K562 (cell line): ENCODE measurements at regions not wholly inside any gene's neighbourhood (a gene's known extent, or its start where the extent isn't known, plus 50 kb on each side); places are given as distances from the start of the nearest gene placed in this dataset.

Source experiments
- CBX8 ChIP-seq: fragments of 200-600 bp; sonication (generic); IDR thresholded peaks from 2 replicates; pipeline ENCODE4 v1.6.1; 2012; ENCODE audit warnings: borderline replicate concordance, mixed run types, low read depth, mild to moderate bottlenecking, moderate library complexity, mixed read lengths, low read length, control low read depth, inconsistent platforms; ENCODE audit not compliant: poor library complexity, severe bottlenecking; ENCODE audit errors: extremely low read depth
- GTF2A2 ChIP-seq: IDR thresholded peaks from 2 replicates; pipeline ENCODE4 v1.6.1; 2016; ENCODE audit warnings: mild to moderate bottlenecking, missing genetic modification characterization, missing compliant biosample characterization
- HDAC6 ChIP-seq: IDR thresholded peaks from 2 replicates; pipeline ENCODE4 v1.6.1; 2012; ENCODE audit warnings: low read depth, mild to moderate bottlenecking, control low read depth, inconsistent platforms, low read length, moderate library complexity
- MEF2D ChIP-seq: conservative IDR thresholded peaks from 2 replicates; pipeline ENCODE4 v1.6.1; 2016; ENCODE audit warnings: low read depth, missing genetic modification characterization, missing compliant biosample characterization
- NFIX ChIP-seq: fragments of 250-450 bp; sonication (Bioruptor Pico); IDR thresholded peaks from 2 replicates; pipeline ENCODE4 v1.4.0; 2020; ENCODE audit warnings: low read depth, mild to moderate bottlenecking, moderate library complexity
- NR1H2 ChIP-seq: sonication (generic); formaldehyde crosslinking; IDR thresholded peaks from 2 replicates; pipeline ENCODE4 v1.4.0; 2020; ENCODE audit warnings: mild to moderate bottlenecking, missing genetic modification reagents
- PHTF2 ChIP-seq: fragments of 250-450 bp; sonication (Bioruptor Pico); IDR thresholded peaks from 2 replicates; pipeline ENCODE4 v1.5.0; 2021; ENCODE audit warnings: mild to moderate bottlenecking
- POU5F1 ChIP-seq: fragments of 150-350 bp; IDR thresholded peaks from 2 replicates; pipeline ENCODE4 v1.6.1; 2014; ENCODE audit warnings: borderline replicate concordance, low read length, low read depth, mild to moderate bottlenecking; ENCODE audit not compliant: partially characterized antibody
- RBM39 ChIP-seq: fragments of 200-400 bp; formaldehyde crosslinking; optimal IDR thresholded peaks from 2 replicates; pipeline ENCODE3; 2018; ENCODE audit warnings: low read depth, low read length
- RFX5 ChIP-seq: IDR thresholded peaks from 2 replicates; pipeline ENCODE4 v1.6.1; 2011; ENCODE audit warnings: low read depth, mild to moderate bottlenecking, improper control_type of control experiment, low read length
- SETDB1 ChIP-seq: IDR thresholded peaks from one replicate; pipeline ENCODE4 v1.6.1; 2012; ENCODE audit warnings: low read length, control low read depth, inconsistent platforms
- STAT5A ChIP-seq: IDR thresholded peaks from 2 replicates; pipeline ENCODE4 v1.6.1; 2012; ENCODE audit warnings: low read length, inconsistent platforms, borderline replicate concordance
- TFAM ChIP-seq: fragments of 250-450 bp; sonication (Bioruptor Pico); conservative IDR thresholded peaks from 2 replicates; pipeline ENCODE4 v1.5.0; 2021; ENCODE audit warnings: mild to moderate bottlenecking, moderate library complexity
- ZNF12 ChIP-seq: sonication (generic); formaldehyde crosslinking; IDR thresholded peaks from 2 replicates; pipeline ENCODE4 v1.4.0; 2020; ENCODE audit warnings: mild to moderate bottlenecking, missing genetic modification reagents
- ZSCAN32 ChIP-seq: fragments of 450-650 bp; formaldehyde crosslinking; IDR thresholded peaks from 2 replicates; pipeline ENCODE4 v1.4.0; 2020; ENCODE audit warnings: mild to moderate bottlenecking, moderate library complexity
- TF ChIP-seq, protein P1 (sequence below): fragments of 450-650 bp; IDR thresholded peaks from 2 replicates; pipeline ENCODE4 v1.6.1; 2016
- TF ChIP-seq, protein P2 (sequence below): fragments of 250-450 bp; sonication (Bioruptor Pico); IDR thresholded peaks from 2 replicates; pipeline ENCODE4 v1.5.0; 2020; ENCODE audit warnings: mild to moderate bottlenecking, borderline replicate concordance
- TF ChIP-seq, protein P3 (sequence below), 2 experiments: fragments of 450-650 bp in 1 of 2; sonication (generic) in 1 of 2; formaldehyde crosslinking in 1 of 2; IDR thresholded peaks in 1 of 2; conservative IDR thresholded peaks in 1 of 2; 2 replicates each; pipeline versions ENCODE4 v1.6.1 to v1.8.1; 2016 to 2023; ENCODE audit warnings: mild to moderate bottlenecking in 2 of 2, moderate library complexity in 2 of 2, inconsistent platforms in 1 of 2, missing genetic modification reagents in 1 of 2
- TF ChIP-seq, protein P4 (sequence below): sonication (generic); formaldehyde crosslinking; IDR thresholded peaks from 2 replicates; pipeline ENCODE4 v1.9.0; 2022; ENCODE audit warnings: mild to moderate bottlenecking, missing genetic modification reagents
- TF ChIP-seq, protein P5 (sequence below), 2 experiments: IDR thresholded peaks; 2 replicates each; pipeline ENCODE4 v1.6.1; 2012; ENCODE audit warnings: improper control_type of control experiment in 2 of 2, low read depth in 2 of 2, low read length in 2 of 2, borderline replicate concordance in 1 of 2

DNA sequence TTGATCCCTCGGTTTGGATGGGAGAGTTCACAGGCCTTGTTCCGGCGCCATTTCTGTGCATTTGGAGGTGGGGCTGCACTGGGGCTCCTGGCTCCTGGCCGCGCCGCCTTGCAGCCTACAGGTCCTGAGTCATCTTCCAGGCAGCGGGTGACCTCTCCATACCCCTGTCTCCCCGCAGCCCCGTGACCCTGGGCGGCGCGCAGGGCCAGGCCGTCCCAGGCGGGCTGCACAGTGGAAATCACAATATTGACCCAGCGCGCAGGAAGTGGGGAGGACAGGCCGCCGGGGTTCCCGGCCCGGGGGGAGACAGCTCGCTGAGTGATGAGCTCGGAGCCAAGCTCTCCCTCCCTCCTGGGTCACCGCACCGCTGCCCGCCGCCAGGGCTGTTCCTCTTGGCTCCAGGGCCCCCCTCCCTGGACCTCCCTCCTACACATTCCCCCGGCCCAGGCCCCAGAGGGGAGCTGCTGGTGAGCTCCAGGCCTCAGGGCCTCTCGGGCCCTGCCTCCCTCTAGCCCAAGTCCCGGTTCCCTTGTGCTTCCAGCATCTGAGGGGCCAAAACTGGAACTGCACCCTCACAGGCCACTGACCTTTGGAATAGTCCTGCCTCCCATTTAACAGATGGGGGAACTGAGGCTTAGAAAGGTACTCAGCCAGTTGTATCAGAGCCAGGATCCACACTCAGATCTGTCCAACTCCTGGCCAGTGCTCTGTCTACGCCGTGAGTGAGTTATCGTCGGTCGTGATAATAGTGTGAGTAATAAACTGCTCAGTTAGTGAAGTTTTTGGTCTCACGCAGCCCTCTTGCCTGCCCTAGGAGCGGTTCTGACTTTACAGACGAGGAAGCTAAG lies 142.9 kb upstream of the WNT4 start (continued):
- TF ChIP-seq, protein P1, sequence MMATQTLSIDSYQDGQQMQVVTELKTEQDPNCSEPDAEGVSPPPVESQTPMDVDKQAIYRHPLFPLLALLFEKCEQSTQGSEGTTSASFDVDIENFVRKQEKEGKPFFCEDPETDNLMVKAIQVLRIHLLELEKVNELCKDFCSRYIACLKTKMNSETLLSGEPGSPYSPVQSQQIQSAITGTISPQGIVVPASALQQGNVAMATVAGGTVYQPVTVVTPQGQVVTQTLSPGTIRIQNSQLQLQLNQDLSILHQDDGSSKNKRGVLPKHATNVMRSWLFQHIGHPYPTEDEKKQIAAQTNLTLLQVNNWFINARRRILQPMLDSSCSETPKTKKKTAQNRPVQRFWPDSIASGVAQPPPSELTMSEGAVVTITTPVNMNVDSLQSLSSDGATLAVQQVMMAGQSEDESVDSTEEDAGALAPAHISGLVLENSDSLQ: no peak
- no peak for TF ChIP-seq STAT5A
- no peak for TF ChIP-seq RFX5
- TF ChIP-seq RBM39: no peak
- TF ChIP-seq HDAC6: no peak
- TF ChIP-seq POU5F1: no peak
- TF ChIP-seq PHTF2 (CRISPR knock-in tag): no peak
- TF ChIP-seq, protein P2, sequence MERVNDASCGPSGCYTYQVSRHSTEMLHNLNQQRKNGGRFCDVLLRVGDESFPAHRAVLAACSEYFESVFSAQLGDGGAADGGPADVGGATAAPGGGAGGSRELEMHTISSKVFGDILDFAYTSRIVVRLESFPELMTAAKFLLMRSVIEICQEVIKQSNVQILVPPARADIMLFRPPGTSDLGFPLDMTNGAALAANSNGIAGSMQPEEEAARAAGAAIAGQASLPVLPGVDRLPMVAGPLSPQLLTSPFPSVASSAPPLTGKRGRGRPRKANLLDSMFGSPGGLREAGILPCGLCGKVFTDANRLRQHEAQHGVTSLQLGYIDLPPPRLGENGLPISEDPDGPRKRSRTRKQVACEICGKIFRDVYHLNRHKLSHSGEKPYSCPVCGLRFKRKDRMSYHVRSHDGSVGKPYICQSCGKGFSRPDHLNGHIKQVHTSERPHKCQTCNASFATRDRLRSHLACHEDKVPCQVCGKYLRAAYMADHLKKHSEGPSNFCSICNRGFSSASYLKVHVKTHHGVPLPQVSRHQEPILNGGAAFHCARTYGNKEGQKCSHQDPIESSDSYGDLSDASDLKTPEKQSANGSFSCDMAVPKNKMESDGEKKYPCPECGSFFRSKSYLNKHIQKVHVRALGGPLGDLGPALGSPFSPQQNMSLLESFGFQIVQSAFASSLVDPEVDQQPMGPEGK (CRISPR knock-in tag): no peak
- TF ChIP-seq SETDB1: no peak
- TF ChIP-seq ZSCAN32 (CRISPR knock-in tag): no peak
- no peak for TF ChIP-seq TFAM (CRISPR knock-in tag)
- no peak for TF ChIP-seq NFIX (CRISPR knock-in tag)
- TF ChIP-seq ZNF12 (CRISPR knock-in tag): no peak
- TF ChIP-seq GTF2A2 (tag): no peak
- TF ChIP-seq, protein P3, sequence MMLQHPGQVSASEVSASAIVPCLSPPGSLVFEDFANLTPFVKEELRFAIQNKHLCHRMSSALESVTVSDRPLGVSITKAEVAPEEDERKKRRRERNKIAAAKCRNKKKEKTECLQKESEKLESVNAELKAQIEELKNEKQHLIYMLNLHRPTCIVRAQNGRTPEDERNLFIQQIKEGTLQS (IDR thresholded peaks at IDR 0.05): peak; percentile 62
- TF ChIP-seq, protein P3 (CRISPR knock-in tag; conservative IDR thresholded peaks at IDR 0.05): no peak
- TF ChIP-seq, protein P4, sequence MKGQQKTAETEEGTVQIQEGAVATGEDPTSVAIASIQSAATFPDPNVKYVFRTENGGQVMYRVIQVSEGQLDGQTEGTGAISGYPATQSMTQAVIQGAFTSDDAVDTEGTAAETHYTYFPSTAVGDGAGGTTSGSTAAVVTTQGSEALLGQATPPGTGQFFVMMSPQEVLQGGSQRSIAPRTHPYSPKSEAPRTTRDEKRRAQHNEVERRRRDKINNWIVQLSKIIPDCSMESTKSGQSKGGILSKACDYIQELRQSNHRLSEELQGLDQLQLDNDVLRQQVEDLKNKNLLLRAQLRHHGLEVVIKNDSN (CRISPR knock-in tag): peak; percentile 51; the same call in 1 of the 2 replicates
- TF ChIP-seq MEF2D (tag): no peak
- no peak for TF ChIP-seq NR1H2
- no peak for TF ChIP-seq CBX8
- TF ChIP-seq, protein P5, sequence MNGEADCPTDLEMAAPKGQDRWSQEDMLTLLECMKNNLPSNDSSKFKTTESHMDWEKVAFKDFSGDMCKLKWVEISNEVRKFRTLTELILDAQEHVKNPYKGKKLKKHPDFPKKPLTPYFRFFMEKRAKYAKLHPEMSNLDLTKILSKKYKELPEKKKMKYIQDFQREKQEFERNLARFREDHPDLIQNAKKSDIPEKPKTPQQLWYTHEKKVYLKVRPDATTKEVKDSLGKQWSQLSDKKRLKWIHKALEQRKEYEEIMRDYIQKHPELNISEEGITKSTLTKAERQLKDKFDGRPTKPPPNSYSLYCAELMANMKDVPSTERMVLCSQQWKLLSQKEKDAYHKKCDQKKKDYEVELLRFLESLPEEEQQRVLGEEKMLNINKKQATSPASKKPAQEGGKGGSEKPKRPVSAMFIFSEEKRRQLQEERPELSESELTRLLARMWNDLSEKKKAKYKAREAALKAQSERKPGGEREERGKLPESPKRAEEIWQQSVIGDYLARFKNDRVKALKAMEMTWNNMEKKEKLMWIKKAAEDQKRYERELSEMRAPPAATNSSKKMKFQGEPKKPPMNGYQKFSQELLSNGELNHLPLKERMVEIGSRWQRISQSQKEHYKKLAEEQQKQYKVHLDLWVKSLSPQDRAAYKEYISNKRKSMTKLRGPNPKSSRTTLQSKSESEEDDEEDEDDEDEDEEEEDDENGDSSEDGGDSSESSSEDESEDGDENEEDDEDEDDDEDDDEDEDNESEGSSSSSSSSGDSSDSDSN (IDR thresholded peaks at IDR 0.05; ENCODE audit: borderline replicate concordance in 1 of 2, low read depth in 2 of 2, low read length in 2 of 2): 0 out of 4 replicates have a peak, but pooled peaks of 1 of the 2 experiments have one; percentile 65
